ENCODE measurements at regions not wholly inside any gene's neighbourhood (a gene's known extent, or its start where the extent isn't known, plus 50 kb on each side); places are given as distances from the start of the nearest gene placed in this dataset.
A peak's percentile ranks its signal among the peaks of the same experiment; 100 is the strongest.

- DNase-seq (ENCODE audit: low spot score), result no peak
- ChIA-PET POLR2A (ENCODE audit: low non-redundant PET) (no interaction called here), CTCF (interaction anchor here (0.5 kb wide), 1 partner anchor 71 kb away, joined by 4 read pairs; no protein-coding TSS in a partner anchor)
- H3K27ac ChIP-seq, result no peak overlapping the region
- no peak for TF ChIP-seq CTCF (conservative IDR thresholded peaks at IDR 0.05; ENCODE audit: low read depth)
Measured at GRCh38 chr12:25058012-25058411, 109.1 kb upstream of the BCAT1 start.

GRCh38 chr12:25056486-25057130 lies 107.7 kb upstream of the BCAT1 start:
- no peak for TF ChIP-seq CTCF (conservative IDR thresholded peaks at IDR 0.05; ENCODE audit: low read depth)
- DNase-seq (ENCODE audit: low spot score), result no peak
- ChIA-PET CTCF (interaction anchor here (0.6 kb wide), 1 partner anchor 183 kb away, joined by 6 read pairs; no protein-coding TSS in a partner anchor), POLR2A (ENCODE audit: low non-redundant PET) (no interaction called here)
- H3K27ac ChIP-seq, result no peak overlapping the region

GRCh38 chr12:25056011-25056410 lies 107.1 kb upstream of the BCAT1 start:
- DNase-seq (ENCODE audit: low spot score), result no peak
- no peak overlapping the region for H3K27ac ChIP-seq
- ChIA-PET CTCF (interaction anchor here (0.6 kb wide), 1 partner anchor 183 kb away, joined by 6 read pairs; no protein-coding TSS in a partner anchor), POLR2A (ENCODE audit: low non-redundant PET) (no interaction called here)
- no peak for TF ChIP-seq CTCF (conservative IDR thresholded peaks at IDR 0.05; ENCODE audit: low read depth)

GRCh38 chr12:25054783-25055144 lies 105.9 kb upstream of the BCAT1 start:
- H3K27ac ChIP-seq, result no peak overlapping the region
- POLR2A ChIA-PET (ENCODE audit: low non-redundant PET), result no interaction called here
- CTCF ChIA-PET, result interaction anchor here (0.5 to 1.0 kb wide), 2 partner anchors 14 to 528 kb away, joined by 3 read pairs; no protein-coding TSS in a partner anchor
- TF ChIP-seq CTCF (conservative IDR thresholded peaks at IDR 0.05; ENCODE audit: low read depth), result no peak
- DNase-seq (ENCODE audit: low spot score), result peak; percentile 25

GRCh38 chr12:25054076-25054782 lies 105.3 kb upstream of the BCAT1 start:
- CTCF ChIA-PET, result interaction anchor here (1.0 to 1.4 kb wide), 2 partner anchors 11 to 13 kb away, joined by 3 to 7 read pairs; no protein-coding TSS in a partner anchor
- peak; percentile 62 for DNase-seq (ENCODE audit: low spot score)
- POLR2A ChIA-PET (ENCODE audit: low non-redundant PET), result no interaction called here
- TF ChIP-seq CTCF (conservative IDR thresholded peaks at IDR 0.05; ENCODE audit: low read depth), result no peak
- no peak overlapping the region; the same call in 1 of the 2 replicates for H3K27ac ChIP-seq

DNA sequence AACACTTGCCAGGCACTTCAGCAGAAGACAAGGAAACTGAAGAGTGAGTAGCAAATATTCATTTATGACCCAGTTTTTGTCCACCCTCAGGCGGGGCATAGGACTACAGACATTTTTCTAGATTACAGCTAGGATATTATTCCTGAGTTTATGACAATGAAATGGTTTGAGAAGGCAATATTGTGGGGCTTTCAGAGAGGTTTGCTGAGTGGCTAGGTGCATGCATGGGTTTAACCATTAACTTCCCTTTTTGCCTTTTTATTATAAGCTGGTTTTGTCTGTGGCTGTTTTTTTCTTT lies 104.0 kb upstream of the BCAT1 start:
- CTCF ChIA-PET, result interaction anchor here (1.0 to 1.4 kb wide), 2 partner anchors 10 to 40 kb away, joined by 4 to 7 read pairs; no protein-coding TSS in a partner anchor
- no peak for TF ChIP-seq CTCF (conservative IDR thresholded peaks at IDR 0.05; ENCODE audit: low read depth)
- H3K27ac ChIP-seq, result no peak overlapping the region
- no peak for DNase-seq (ENCODE audit: low spot score)
- POLR2A ChIA-PET (ENCODE audit: low non-redundant PET), result no interaction called here

All from RWPE1 (cell line).